Ovary (tissue), 3 donors: ENCODE measurements at regions not wholly inside any gene's neighbourhood (a gene's known extent, or its start where the extent isn't known, plus 50 kb on each side); places are given as distances from the start of the nearest gene placed in this dataset.

ENCODE experiments used
- CTCF ChIP-seq, 3 donors: fragments of 450-650 bp in 2 of 3; fragments of 200-600 bp in 1 of 3; IDR thresholded peaks; one replicate each; pipeline versions ENCODE4 v1.5.1 to v1.8.0; 2016 to 2022; ENCODE audit warnings: antibody characterized with exemption in 3 of 3, mild to moderate bottlenecking in 1 of 3
- POLR2A ChIP-seq: fragments of 450-650 bp; IDR thresholded peaks from one replicate; pipeline ENCODE4 v1.6.1; 2017; ENCODE audit warnings: antibody characterized with exemption, mild to moderate bottlenecking, moderate library complexity
- donor health status: DM: no; HTN: no; CAD: no.

GRCh38 chr2:234689911-234690379 is 193.1 kb upstream of the ARL4C start:
- TF ChIP-seq CTCF (IDR thresholded peaks at IDR 0.05), result no peak
- TF ChIP-seq POLR2A, result no peak
